Prostate gland (tissue), 2 donors: ENCODE measurements at regions not wholly inside any gene's neighbourhood (a gene's known extent, or its start where the extent isn't known, plus 50 kb on each side); places are given as distances from the start of the nearest gene placed in this dataset.

ENCODE experiments used
- DNase-seq: peaks from one replicate; pipeline ENCODE4 v3.0.0-alpha.2; 2019; ENCODE audit warnings: low spot score
- H3K27ac ChIP-seq, 2 donors: fragments of 200-600 bp; sonication (generic); 2 replicates each; pipeline ENCODE4 v1.5.1; 2017 to 2019
- H3K27me3 ChIP-seq: fragments of 200-600 bp; sonication (generic); replicated peaks from 2 replicates; pipeline ENCODE4 v1.5.1; 2019; ENCODE audit not compliant: insufficient read depth
- H3K36me3 ChIP-seq, 2 donors: fragments of 200-600 bp; sonication (generic); 1 replicate in 1 of 2; 2 replicates in 1 of 2; pipeline versions ENCODE4 v1.5.1 to v1.8.1; 2017 to 2019
- H3K4me1 ChIP-seq: fragments of 200-600 bp; sonication (generic); replicated peaks from 2 replicates; pipeline ENCODE4 v1.5.1; 2019
- H3K4me3 ChIP-seq, 2 donors: fragments of 200-600 bp; sonication (generic); 2 replicates each; pipeline ENCODE4 v1.5.1; 2017 to 2019
- H3K9me3 ChIP-seq: fragments of 200-600 bp; sonication (generic); 2 replicates; pipeline ENCODE4 v1.5.1; 2017
- POLR2A ChIP-seq: fragments of 450-650 bp; IDR thresholded peaks from one replicate; pipeline ENCODE4 v1.6.1; 2016; ENCODE audit warnings: antibody characterized with exemption, mild to moderate bottlenecking
- POLR2AphosphoS5 ChIP-seq: sonication (generic); formaldehyde crosslinking; IDR thresholded peaks from one replicate; pipeline ENCODE4 v1.6.1; 2017; ENCODE audit warnings: antibody characterized with exemption
- WGBS: methylation state at CpG from one replicate; pipeline ENCODE4 v1.1.5; 2018; 5-methylcytosine and 5-hydroxymethylcytosine counted together
- intact Hi-C: fragments of 100-400 bp; cut with DNase I; formaldehyde crosslinking; loops from one replicate; pipeline ENCODE4 v1.14.2; 2022
- TF ChIP-seq, protein P1 (sequence below), 4 experiments: fragments of 200-600 bp in 2 of 4; fragments of 450-650 bp in 2 of 4; sonication (generic) in 2 of 4; IDR thresholded peaks; 1 replicate in 3 of 4; 2 replicates in 1 of 4; pipeline ENCODE4 v1.5.1; 2016 to 2019; ENCODE audit warnings: antibody characterized with exemption in 4 of 4, mild to moderate bottlenecking in 2 of 4, moderate library complexity in 2 of 4

DNA sequence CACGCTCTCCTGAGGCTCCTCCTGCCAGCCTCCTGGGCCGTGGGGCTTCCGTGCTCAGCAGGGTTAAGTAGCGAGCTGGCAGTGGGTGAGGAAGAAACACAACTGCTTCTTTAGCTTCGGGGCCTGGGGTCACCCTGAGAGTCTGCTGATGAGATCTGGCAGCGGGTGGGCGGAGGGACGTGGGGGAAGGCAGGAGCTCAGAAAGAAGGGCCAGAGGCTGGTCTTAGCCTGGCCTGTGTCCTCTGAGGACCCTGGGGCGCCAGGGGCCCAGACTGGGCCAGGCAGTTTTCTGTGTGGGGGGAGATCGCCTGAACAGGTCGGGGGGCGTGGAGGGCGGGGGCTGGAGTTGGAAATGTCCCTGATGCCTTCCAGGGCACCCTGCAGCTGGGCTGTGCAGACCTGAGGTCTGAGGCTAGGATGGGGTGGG lies 97.8 kb upstream of the GSE1 start:
- WGBS, result 34% methylated on average over 13 of the region's 13 CpGs
- no peak for TF ChIP-seq POLR2A
- no peak for TF ChIP-seq POLR2AphosphoS5
- TF ChIP-seq, protein P1, sequence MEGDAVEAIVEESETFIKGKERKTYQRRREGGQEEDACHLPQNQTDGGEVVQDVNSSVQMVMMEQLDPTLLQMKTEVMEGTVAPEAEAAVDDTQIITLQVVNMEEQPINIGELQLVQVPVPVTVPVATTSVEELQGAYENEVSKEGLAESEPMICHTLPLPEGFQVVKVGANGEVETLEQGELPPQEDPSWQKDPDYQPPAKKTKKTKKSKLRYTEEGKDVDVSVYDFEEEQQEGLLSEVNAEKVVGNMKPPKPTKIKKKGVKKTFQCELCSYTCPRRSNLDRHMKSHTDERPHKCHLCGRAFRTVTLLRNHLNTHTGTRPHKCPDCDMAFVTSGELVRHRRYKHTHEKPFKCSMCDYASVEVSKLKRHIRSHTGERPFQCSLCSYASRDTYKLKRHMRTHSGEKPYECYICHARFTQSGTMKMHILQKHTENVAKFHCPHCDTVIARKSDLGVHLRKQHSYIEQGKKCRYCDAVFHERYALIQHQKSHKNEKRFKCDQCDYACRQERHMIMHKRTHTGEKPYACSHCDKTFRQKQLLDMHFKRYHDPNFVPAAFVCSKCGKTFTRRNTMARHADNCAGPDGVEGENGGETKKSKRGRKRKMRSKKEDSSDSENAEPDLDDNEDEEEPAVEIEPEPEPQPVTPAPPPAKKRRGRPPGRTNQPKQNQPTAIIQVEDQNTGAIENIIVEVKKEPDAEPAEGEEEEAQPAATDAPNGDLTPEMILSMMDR (IDR thresholded peaks at IDR 0.05), result no peak
- H3K27ac ChIP-seq, result peak overlapping the region in 1 of 2 donors; percentile 62

DNA sequence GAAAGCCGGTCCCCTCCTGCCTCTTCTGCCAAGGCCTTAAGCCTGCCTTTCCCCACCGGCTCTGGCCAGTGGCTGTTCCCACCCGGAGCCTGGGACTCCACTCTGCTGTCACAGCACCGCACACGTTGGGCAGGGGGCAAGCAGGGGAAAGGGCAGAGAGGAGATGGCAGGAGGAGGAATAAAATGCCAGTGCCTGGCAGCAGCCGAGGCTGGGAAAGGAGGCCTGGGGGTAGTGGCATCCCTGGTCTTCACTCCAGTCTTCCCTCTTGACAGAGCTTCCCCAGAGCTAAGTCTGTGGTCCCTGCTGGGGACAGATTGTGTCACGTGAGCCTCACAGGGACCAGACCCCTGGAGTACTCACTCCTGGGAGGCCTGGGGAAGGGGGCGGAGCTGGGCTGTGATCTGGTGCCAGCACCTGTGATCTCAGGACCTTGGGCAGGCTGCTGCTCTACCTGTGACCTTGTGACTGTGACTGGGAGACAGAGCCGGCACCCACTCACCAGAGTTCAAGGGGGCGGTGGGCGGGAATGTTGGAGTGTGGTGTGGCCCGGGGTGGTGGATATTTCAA lies 97.2 kb upstream of the GSE1 start:
- DNase-seq, result no peak
- 76% methylated on average over 12 of the region's 12 CpGs for WGBS
- Histone ChIP-seq H3K27ac (peak overlapping the region in 1 of 2 donors; percentile 62), H3K4me1 (peaks cover 15% of the 10 kb centered on the region), H3K36me3 (no peaks in the 10 kb centered on the region), H3K9me3 (no peaks in the 10 kb centered on the region), H3K4me3 (no peak overlapping the region), H3K27me3 (no peaks in the 10 kb centered on the region)
- intact Hi-C loops, result loop anchor here (2.0 to 10.0 kb wide), 2 partner anchors 35 to 81 kb away; no protein-coding TSS in a partner anchor
- TF ChIP-seq POLR2AphosphoS5 (no peak), POLR2A (no peak)
- TF ChIP-seq, protein P1 (IDR thresholded peaks at IDR 0.05), result no peak

More for the DNA sequence above, 97.8 kb upstream of the GSE1 start:
- Histone ChIP-seq H3K4me1 (peaks cover 10% of the 10 kb centered on the region), H3K9me3 (no peaks in the 10 kb centered on the region), H3K36me3 (no peaks in the 10 kb centered on the region), H3K4me3 (no peak overlapping the region), H3K27me3 (no peaks in the 10 kb centered on the region)
- intact Hi-C loops, result loop anchor here (2.0 to 10.0 kb wide), 2 partner anchors 35 to 81 kb away; no protein-coding TSS in a partner anchor
- no peak for DNase-seq

DNA sequence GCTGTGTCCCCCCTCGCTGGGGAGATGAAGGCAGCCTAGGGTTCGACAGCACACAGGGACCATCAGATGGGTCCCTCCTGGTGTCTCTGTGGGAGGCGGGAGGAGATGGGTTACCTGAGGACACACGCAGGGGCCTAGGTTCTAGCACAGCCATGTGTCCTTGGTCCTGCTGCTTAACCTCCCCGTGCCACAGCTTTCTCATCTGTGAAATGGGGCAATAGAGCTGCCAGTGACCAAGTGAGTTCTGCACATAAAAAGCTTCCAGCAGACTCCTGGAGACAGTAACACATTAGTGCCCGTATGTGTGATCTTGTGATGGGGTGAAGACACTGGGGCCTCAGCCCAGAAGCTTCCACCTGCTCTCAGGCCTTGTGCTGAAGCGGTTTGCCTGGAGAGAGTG lies 96.0 kb upstream of the GSE1 start:
- Histone ChIP-seq H3K4me3 (no peak overlapping the region), H3K27ac (no peak overlapping the region), H3K9me3 (no peaks in the 10 kb centered on the region), H3K4me1 (peaks cover 24% of the 10 kb centered on the region), H3K27me3 (no peaks in the 10 kb centered on the region), H3K36me3 (no peaks in the 10 kb centered on the region)
- no peak for DNase-seq
- WGBS, result 89% methylated on average over 7 of the region's 7 CpGs
- TF ChIP-seq POLR2A, result no peak
- TF ChIP-seq, protein P1 (IDR thresholded peaks at IDR 0.05), result no peak
- TF ChIP-seq POLR2AphosphoS5, result no peak
- intact Hi-C loops, result loop anchor here (10.0 kb wide), 1 partner anchor 82 kb away; no protein-coding TSS in a partner anchor

DNA sequence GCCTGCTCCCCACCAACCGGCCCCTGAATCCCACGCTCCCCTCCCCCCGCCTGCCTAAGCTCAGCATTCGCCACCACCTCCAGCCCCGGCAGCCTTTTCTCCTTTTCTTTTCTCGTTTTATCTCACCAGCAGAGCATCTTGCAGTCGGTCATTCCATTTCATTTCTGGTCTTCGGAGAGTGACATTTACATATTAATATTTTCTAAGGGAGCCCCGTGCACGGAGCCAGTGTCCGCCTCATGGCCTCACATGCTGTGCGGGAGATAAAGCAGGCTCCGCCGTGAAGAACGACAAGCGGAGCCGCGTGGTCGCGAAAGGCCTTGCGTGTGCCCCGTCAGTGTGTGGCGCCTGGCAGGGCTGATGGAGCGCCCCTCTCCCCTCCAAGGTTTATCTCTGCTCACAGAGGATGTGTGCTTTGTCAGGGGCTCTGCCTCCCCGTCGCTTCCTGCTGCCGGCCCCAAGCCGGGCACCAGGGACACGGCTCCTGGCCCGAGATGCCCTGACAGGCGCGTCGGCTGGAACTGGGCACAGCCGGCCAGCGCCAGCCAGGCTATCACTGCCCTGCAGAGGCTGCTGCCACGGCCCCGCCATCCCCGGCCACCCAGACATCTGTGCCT lies 95.5 kb upstream of the GSE1 start:
- intact Hi-C loops, result loop anchor here (10.0 kb wide), 1 partner anchor 83 kb away; no protein-coding TSS in a partner anchor
- TF ChIP-seq POLR2AphosphoS5 (no peak), POLR2A (no peak)
- TF ChIP-seq, protein P1 (IDR thresholded peaks at IDR 0.05), result no peak
- 92% methylated on average over 38 of the region's 38 CpGs for WGBS
- Histone ChIP-seq H3K36me3 (no peaks in the 10 kb centered on the region), H3K4me1 (peaks cover 24% of the 10 kb centered on the region), H3K27me3 (no peaks in the 10 kb centered on the region), H3K4me3 (no peak overlapping the region), H3K27ac (no peak overlapping the region), H3K9me3 (no peaks in the 10 kb centered on the region)
- no peak for DNase-seq
